Gastroesophageal sphincter (tissue), 3 donors: ENCODE measurements at regions not wholly inside any gene's neighbourhood (a gene's known extent, or its start where the extent isn't known, plus 50 kb on each side); places are given as distances from the start of the nearest gene placed in this dataset.

Source experiments
- POLR2AphosphoS5 ChIP-seq: sonication (generic); formaldehyde crosslinking; IDR thresholded peaks from one replicate; pipeline ENCODE4 v1.6.1; 2017; ENCODE audit warnings: antibody characterized with exemption
- TF ChIP-seq, protein P1 (sequence below), 4 experiments: fragments of 200-600 bp in 2 of 4; fragments of 450-650 bp in 2 of 4; sonication (generic) in 1 of 4; IDR thresholded peaks; one replicate each; pipeline ENCODE4 v1.5.1; 2017 to 2019; ENCODE audit warnings: antibody characterized with exemption in 4 of 4, mild to moderate bottlenecking in 2 of 4, moderate library complexity in 2 of 4

DNA sequence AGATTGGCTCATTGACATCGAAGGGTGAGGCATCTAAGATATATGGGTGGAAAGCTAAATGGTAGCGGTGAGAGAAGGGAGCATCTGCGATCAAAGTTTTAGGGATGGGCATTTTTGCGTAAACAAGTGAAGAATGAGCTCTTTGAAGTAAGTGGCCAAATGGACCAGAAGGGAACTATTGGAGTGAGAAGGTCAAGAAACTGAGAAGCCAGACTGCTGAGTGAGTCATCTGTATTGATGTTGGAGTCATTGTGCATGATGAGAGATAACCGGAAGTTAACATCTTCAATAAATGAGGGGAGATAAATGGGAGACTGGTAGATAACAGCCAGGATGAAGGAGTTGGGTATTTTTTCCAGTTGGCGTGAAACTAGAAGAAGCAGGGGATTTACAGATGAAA, 271.9 kb upstream of the PDE3A start:
- TF ChIP-seq POLR2AphosphoS5 = no peak
- TF ChIP-seq, protein P1, sequence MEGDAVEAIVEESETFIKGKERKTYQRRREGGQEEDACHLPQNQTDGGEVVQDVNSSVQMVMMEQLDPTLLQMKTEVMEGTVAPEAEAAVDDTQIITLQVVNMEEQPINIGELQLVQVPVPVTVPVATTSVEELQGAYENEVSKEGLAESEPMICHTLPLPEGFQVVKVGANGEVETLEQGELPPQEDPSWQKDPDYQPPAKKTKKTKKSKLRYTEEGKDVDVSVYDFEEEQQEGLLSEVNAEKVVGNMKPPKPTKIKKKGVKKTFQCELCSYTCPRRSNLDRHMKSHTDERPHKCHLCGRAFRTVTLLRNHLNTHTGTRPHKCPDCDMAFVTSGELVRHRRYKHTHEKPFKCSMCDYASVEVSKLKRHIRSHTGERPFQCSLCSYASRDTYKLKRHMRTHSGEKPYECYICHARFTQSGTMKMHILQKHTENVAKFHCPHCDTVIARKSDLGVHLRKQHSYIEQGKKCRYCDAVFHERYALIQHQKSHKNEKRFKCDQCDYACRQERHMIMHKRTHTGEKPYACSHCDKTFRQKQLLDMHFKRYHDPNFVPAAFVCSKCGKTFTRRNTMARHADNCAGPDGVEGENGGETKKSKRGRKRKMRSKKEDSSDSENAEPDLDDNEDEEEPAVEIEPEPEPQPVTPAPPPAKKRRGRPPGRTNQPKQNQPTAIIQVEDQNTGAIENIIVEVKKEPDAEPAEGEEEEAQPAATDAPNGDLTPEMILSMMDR (IDR thresholded peaks at IDR 0.05) = no peak
